Kidney capillary endothelial cell (primary cell): ENCODE measurements at regions not wholly inside any gene's neighbourhood (a gene's known extent, or its start where the extent isn't known, plus 50 kb on each side); places are given as distances from the start of the nearest gene placed in this dataset.

Experiments used
- DNase-seq: peaks from one replicate; pipeline ENCODE4 v3.0.0-alpha.2; 2018; ENCODE audit warnings: low spot score

DNA sequence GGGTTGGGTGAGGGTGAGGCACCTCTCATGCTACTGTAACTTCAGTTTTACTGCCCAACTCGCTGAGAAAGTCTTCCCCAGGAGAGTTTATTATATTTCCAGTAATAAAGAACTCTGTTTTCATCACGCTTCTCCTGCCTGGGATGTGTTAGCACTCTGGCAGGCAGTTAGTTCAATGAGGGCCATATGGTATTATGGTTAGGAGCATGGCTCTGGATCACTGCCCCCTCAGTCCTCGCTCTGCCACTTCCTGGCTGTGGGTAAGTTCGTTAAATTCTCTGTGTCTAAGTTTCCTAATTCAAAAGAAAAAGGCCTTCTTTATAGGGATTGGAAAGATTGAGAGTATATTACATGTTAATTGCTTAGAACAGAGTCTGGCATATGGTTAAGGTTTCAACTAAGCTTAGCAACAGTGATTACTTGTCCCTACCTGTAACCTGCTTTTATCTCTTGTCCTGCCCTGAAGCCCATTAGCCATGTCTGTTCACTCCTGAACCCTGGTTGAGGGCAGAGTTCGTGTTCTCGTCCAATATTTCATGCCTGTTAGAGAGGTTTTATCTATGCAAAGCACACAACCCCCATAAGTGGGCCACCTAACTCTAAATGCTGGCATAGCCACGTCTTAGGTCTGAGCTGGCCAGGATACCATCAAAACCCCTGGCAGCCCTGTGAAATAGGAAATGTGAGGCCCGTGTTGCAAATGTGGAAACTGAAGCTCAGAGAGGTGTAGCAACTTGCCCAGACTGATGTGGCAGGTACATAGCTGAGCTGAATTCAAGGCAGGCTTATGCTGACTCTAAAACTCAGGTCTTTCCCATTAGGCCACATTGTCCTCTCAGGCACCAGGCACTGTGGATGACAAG, 342.5 kb upstream of the JARID2 start:
- no peak for DNase-seq

DNA sequence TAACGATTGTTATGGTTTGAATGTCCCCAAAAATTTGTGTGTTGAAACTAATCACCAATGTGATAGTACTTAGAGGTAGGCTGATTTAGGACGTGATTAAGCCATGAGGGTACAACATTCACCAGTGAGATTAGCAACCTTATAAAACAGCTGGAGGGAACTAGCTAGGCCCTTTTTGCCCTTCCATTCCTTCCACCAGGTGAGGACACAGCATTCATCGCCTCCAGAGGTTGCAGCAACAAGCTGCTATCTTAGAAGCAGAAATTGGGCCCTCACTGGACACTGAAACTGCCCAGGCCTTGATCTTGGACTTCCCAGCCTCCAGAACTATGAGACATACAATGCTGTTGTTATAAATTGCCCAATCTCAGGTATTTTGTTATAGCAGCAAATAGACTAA, 340.7 kb upstream of the JARID2 start:
- DNase-seq = no peak

GRCh38 chr6:14906621-14907020, 339.2 kb upstream of the JARID2 start:
- no peak for DNase-seq

DNA sequence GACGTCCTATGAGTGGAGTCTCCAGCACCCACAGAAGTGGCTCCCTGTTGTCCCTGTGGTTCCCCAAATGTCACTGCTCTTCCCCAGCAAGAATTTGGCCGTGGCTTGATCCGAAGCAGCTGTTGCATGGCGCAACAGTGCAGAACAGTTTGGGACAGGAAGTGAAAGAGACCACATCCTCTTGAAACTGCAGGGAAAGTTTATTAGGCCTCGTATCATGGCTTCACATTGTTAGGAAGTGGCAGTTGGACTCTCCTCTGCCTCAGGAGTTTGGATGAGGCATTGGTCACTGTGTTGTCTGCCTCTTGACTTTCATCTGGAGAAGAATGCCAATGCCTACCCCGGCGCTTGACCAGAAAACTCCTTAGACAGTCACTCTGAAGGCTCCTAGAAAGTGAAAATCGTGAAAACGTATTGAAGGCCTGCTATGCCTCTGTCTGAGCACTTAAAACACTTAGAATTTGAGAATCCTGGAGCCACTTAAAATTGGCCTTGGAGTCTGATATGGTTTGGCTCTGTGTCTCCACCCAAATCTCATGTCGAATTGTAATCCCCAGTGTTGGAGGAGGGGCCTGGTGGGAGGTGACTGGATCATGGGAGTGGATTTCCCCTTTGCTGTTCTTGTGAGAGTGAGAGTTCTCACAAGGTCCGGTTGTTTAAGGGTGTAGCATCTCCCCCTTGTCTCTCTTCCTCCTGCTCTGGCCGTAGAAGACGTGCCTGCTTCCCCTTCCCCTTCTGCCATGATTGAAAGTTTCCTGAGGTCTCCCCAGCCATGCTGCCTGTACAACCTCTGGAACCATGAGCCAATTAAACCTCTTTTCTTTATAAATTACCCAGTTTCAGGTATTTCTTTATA, 334.9 kb upstream of the JARID2 start:
- DNase-seq = no peak

GRCh38 chr6:14912226-14912625, 333.6 kb upstream of the JARID2 start:
- DNase-seq = no peak

- no peak for DNase-seq
Measured at GRCh38 chr6:14912706-14913105, 333.2 kb upstream of the JARID2 start.

- DNase-seq = no peak
Measured at GRCh38 chr6:14913931-14914330, 331.9 kb upstream of the JARID2 start.

GRCh38 chr6:14915888-14916832, 329.7 kb upstream of the JARID2 start:
- no peak for DNase-seq

- DNase-seq = no peak
Measured at GRCh38 chr6:14917109-14917910, 328.6 kb upstream of the JARID2 start.

DNA sequence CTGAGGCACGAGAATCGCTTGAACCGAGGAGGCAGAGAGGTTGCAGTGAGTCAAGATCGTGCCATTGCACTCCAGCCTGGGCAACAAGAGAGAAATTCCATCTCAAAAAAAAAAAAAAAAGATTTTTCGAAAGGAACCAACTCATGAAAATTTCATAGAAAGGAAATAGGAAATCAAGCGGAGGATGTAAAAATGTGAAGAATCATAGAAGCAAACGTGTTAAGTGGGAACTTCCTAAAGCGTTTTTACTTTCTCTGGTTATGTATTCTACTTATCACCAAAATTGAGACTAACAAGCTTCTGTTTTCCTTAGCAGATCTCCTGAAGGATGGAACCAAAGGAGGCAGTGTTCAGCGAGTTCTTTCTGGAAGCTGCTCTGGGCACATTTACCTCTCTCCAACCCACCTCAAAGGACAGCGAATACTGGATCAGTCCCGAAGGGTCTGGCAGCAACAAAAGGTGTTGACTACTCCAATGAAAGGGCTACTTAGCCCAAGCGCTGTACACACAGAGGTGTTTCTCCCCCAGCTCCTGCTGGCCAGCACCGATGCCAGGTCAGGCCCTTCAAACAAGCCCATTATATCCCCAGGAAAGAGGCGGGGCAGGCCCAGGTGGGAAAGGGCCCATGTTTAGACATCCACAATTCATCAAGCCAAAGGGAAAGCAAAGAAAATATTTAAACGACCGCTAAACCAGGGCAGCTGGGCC, 327.5 kb upstream of the JARID2 start:
- DNase-seq = no peak

GRCh38 chr6:14919038-14919670, 326.7 kb upstream of the JARID2 start:
- DNase-seq = no peak

- DNase-seq = no peak
Measured at GRCh38 chr6:14920276-14920675, 325.6 kb upstream of the JARID2 start.

- peak; percentile 69 for DNase-seq
Measured at GRCh38 chr6:14921170-14921569, 324.7 kb upstream of the JARID2 start.

DNA sequence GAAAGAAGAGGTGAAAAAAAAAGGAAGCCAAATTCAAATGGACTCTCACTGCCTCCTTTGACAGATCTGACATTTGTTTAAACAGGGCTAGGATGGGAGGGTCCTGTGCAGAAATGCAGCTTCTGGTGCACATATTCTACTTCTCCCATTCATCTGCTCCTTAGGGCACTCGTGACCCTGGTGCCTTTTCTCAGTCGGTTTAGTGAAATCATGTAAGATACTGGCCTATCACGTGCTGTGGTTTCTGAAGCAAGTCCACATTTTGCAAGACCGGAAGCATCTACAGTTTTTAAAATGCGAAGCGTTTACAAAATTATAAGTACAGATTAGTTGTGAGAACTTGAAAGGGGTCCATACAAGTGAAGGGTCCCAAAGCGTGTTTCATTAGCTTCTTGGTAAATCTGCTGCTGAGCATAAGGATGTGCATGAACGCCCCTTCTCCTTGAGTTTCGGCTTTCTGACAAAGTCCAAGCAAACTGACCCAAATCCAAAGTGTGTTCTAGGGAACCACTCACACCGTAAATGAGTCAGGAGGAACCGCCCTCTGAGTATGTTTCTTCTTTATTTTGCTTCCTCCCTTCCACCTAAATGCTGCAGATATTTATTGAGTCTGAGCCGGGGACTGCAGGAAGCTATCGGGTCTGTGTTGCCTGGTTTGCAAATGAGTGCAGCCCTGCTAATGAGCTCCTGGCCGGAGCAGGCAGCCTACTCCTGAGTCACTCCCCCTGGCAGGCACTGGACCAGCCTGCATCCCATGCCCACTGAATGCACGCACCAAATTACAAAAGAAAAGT, 323.8 kb upstream of the JARID2 start:
- peak; percentile 5 for DNase-seq

DNA sequence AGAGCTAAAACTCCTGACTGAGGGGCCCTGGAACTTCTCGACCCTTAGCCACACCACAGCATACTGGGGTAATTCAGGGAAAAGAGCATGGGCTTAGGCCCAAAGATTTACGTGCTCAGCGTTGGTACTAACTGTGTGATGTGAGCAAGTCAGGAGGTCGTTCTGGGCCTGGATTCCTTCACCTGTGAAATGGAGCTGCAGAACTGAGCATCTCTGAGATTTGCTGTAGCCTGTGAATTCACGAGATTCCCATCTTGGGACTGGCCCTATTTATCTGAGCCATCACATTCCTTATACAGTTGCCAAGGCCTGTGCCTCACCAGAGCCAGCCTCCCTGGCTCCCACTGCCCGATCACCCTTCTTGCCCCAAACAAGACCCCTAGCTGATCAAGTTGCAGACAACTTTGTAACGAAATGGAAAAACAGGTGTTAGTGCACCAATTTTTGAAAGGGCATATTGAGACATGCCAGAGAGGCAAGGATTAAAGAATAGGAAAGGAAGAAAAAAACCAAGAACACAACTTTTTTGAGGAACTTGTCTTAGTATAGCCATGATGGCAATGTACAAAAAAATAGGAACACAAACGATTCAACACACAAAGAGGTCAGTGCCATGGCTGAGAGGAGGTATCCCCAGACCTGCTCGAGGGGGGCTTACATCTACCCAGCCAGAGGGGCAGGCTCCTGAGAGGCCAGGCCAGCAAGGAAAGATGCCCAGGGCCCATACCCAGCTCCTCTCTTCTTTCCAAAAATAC, 323.0 kb upstream of the JARID2 start:
- DNase-seq = no peak

- DNase-seq = no peak
Measured at GRCh38 chr6:14924126-14925024, 321.5 kb upstream of the JARID2 start.

DNA sequence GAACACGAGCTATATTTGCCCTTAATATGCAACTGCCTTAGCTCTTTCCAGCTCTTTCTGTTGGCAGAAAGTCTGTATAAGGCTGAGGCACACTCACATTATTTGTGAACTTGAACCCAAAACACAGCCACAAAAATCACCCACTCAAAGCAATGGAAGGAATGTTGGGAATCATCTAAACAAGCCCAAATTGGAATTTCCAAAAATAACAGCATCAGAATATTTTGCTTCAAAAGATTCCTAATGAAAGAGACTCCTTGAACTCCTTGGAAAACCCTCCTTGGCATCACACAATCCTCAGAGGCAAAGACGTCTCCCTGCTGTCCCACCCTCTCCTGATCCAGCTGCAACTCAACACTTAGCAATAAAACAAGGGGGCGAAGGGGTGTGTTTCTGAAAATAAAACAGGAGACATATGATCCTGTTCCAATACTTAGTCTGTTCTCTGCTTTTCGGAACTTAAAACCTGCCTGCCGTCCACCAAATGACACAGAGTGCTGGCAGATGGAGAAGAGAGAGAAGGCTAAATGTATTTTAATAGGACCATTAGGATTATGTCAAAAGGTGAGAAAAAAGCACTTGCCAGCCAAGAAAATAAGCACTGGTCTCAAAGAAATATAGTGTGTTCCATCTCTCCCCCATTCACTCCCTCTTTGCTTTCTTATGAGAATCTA, 320.7 kb upstream of the JARID2 start:
- no peak for DNase-seq
